ENCODE measurements at regions not wholly inside any gene's neighbourhood (a gene's known extent, or its start where the extent isn't known, plus 50 kb on each side); places are given as distances from the start of the nearest gene placed in this dataset.
"Not testable (repeated sequence)": the region's sequence is repeated elsewhere in the genome, so short reads cannot be mapped to it uniquely, and the experiment has no call there.

DNA sequence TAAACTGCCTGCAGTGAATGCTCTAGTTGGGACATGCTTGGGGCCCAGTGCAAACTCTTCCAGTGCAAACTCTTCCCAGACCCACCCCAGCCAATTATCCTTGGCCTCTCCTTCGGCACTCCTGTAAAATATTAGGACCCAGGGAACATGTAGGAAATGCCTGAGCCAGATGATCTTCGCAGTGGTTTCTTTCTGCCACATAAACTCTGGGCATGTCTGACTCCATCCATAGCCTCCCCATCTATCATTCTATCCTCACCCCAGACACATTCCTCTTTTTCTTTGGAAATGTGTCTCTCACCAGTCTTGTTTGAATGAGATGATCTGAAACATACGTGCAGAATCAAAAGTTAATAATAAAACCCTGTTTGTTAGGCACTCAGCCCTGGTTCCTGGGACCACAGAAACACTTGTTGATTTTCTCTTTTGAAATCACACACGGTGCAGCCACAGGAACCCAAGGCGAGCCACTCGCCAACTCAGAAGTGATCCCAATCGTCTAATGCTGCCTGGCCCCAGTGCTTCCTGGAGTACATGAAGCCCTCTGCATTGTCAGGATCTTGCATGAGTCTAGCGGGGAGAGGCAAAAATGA is 108.9 kb upstream of the CST7 start:
- no peak for DNase-seq

DNA sequence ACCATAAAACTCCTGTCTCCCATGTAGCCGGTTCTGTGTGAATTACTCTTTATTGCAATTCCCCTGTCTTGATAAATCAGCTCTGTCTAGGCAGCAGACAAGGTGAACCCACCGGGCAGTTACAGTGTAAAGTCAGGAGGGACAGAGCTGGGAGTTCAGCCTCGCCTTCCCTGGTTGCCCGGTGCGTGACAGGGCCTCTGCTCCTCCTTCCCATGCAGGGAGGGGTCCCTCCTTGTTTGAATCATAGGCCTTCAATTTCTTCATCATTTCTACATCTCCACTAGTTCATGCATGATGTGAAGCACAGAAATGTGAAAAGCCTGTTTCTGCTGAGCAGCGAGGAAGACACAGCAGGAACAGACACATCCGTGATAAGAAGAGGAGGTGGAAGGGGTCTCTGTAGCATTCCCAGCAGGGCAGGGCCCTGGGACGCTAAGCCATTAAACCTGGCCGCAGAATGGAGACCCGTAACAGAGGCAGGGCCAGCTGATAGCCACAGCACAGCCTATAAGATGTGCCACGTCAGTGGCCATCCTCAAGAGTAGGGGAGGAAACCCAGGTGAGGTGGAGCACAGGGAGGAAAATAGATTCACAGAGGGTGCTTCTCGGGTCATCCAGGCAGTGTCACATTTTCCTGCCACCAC is 106.7 kb upstream of the CST7 start:
- no peak for DNase-seq

DNA sequence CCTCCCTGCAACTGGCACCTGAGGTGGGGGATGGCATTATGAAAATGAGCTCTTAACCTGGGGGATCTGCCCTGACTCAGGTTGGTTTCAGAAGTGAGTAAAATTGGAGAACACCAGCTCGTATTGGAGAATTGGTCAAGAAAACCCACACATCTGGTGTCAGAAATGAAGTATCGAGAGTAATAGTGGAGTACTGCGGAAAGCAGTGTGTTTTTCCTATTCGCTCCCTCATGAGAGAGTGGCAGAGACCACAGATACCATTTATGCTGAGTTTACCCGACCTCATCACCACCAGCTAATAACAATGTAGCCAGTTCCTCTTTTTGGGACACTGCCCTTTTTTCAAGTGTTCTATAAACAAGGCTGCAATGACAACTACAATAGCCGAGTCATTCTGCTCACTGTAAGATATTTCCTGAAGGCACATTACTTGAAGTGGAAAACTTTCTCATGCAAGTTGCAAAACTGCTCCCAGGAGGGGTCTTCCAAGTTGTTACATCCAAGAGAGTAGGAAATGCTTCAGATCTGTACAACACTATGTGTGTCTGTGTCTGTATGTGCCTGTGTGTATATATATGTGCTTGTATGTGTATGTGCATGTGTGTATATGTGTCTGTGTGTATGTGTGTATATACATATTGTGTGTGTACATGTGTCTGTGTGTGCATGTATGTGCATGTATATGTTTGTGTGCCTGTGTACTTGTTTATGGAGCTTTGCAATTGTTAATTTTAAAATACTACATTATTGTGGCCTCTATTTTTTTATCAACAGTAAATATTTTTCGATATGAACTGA is 106.0 kb upstream of the CST7 start:
- peak; percentile 75 for DNase-seq

DNA sequence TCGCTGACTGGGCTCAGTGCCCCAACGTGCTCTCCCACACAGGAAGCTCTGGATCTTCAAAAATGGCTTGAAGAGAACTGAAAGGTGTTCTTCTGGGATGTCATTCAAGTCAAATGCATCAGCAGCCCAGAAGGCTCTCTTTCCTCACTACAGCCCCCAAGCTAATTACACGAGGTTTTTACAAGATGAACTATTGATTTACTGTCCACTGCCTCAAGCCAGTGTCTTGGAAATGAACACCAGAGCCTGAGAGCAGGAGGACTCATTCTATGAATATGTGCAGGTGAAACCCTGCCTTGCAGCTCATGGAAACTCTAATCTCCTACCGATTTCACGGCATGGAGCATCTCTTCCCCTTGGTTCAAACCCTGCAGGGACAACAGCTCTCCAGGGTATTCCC is 98.9 kb upstream of the CST7 start:
- no peak for DNase-seq

DNA sequence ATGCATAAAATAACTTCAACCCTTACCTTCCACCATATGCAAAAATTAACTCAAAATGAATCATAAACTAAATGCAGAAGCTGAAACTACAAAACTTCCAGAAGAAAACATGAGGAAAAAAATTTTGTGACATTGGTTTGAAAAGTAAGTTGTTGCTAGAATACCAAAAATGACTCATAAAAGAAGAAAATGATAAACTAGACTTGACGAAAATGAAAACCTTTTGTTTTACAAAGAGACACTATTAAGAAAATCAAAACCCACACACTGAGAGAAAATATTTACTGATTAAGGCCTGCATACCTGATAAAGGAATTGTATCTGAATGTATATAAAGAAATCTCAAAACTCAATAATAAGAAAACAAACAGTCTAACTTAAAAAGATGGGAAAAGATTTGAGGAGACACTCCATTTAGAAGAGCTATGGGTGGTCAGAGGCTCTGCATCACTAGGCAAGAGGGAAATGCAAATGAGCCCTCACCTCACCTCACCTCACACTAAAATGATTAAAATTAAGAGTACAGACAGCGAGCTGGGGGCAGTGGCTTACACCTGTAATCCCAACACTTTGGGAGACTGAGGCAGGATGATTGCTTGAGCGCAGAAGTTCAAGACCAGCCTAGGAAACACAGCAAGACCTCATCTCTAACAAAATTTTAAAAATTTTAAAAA is 97.6 kb upstream of the CST7 start:
- DNase-seq = no peak

DNA sequence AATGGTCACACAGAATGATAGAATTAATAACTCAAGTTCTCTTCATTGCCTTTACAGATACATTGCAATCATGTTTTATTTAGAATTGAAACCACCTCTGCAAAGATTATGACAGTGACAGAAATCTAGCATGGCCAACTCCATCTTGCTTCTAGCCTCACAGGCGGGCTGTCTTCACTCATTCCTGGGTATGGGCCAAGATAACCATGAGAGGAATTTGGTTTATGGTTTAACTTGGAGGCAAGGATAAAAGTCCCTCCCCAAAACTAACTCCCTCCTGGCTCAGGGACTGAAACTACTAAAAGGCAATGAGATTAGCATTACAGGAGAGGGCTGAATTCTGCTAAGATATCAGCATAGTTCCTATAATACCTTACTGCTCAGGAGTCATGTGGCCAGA is 95.2 kb upstream of the CST7 start:
- DNase-seq = no peak

DNA sequence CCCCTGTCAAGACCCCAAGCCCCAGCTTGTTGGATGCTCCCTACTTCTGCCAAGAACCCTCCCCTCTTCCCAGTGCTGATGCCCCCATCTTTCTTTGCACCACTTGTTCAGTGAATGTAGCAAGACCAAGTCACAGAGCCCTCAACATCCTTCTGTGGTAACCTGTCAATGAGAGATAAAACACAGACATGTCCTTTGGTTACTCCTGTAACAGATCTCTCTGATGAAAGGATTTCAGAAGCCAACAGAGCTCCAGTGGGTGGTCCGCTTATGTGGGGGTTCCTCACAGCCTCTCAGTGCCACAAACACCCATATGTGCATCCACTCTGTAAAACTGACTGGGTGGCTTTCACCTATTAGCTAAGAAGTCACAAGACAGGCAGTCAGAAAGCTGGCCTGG is 93.2 kb upstream of the CST7 start:
- DNase-seq = no peak

DNA sequence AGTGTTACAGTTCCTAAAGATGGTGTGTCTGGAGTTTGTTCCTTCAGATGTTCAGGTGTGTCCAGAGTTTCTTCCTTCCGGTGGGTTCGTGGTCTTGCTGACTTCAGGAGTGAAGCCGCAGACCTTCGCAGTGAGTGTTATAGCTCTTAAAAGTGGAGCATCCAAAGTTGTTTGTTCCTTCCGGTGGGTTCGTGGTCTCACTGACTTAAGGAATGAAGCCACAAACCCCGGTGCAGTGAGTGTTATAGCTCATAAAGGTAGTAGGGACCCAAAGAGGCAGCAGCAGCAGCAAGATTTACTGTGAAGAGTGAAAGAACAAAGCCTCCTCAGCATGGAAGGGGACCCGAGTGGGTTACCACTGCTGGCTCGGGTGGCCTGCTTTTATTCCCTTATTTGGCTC is 90.6 kb upstream of the CST7 start:
- not testable (repeated sequence) for DNase-seq

DNA sequence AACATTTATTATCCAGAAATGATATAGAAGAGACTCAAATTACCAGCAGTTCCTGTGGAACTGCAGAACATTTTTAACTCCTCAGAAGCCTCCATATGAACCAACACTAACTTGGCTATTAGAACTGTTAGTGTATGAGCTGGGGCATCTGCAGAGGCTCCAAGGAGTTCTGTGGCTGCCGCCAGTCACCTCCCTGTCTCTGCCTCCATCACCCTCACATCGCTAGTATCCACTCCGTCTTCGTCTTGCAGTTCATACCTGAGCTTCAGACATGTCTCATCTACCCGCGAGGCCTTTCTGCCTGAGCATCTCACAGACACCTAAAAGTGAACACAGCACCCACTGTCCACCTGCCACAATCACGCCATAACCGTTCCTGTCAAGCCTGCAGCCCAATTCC is 89.5 kb upstream of the CST7 start:
- DNase-seq = no peak

DNA sequence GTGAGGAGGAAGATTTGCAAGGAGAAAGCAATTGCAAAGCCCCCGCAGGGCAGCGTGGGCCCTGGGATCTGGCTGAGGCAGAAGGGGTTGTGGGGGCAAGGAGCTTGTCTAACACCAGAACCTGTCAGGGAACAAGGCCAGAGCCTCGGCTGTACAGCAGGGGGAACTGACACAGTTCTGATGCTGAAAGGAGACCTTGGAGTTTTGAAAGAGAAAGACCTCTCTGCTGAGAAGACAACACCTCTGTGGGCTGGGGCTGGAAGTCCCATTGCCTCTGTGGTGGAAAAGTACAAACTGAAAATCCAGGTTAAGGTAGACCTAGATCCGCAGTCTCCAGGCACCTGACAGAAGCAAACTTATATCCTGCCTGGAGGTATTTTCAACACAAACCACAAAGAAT is 86.9 kb upstream of the CST7 start:
- DNase-seq = no peak

DNA sequence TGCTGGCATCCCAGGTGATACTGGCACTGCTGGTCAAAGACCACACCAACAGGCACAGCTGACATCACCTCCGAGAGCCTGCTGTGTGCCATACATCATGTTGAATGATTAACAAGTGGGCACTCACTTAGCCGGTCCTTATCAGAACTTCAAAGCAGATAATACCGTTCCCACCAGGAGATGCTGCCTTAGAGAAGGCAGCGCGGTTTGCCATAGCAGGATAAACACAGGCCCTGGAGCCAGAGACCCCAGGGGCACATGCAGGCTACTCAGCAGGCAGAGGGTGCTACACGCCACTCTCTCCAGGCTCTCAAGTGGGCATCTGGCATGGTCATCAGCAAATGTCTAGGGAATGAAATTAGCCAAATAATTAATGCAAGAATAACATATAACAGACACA is 86.5 kb upstream of the CST7 start:
- DNase-seq = no peak

DNA sequence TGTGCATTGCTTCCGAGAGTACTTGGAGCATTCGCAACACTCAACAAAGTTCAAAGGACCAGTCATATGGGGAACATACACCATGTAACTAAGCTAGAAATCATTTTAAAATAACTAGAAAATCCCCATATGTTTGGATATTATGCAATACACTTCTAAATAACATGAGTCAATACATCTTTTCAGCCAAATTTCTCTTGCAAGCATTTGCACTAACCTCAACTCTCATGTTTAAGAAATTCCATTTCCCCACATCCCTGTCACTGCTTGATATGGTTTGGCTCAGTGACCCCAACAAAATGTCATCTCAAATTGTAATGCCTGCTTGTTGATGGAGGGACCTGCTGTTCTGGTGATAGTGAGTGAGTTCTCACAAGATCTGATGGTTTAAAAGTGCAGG is 85.7 kb upstream of the CST7 start:
- no peak for DNase-seq

DNA sequence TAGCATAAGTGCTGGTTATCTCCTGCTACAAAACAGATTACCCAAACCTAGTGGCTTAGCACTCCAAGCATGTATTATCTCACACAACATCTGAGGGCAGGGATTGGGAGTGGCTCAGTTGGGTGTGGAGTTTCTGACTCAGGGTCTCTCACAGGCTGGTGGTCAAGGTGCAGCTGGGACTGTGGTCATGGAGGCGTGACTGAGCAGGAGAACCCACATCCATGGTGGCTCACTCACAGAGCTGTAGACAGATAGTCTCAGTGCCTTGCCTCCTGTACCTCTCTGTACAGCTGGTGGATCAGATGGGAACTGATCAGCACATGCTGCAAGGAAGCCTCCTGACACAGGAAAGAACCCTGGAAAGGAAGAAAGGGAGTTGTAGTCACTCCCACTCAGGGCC is 83.1 kb upstream of the CST7 start:
- DNase-seq = no peak

DNA sequence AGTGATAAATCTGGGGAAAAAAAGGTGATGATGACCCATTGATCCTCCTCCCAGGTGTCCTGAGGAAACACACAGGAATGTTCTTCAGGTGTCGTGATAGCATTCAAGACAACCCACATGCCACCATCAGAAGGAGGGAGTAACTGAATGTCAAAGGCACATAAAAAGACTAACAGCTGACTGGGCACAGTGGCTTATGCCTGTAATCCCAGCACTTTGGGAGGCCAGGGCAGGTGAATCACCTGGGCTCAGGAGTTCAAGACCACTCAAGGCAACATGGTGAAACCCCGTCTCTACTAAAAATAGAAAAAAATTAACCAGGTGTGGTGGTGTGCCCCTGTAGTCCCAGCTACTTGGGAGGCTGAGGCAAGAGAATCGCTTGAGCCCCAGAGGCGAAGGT is 82.3 kb upstream of the CST7 start:
- no peak for DNase-seq

DNA sequence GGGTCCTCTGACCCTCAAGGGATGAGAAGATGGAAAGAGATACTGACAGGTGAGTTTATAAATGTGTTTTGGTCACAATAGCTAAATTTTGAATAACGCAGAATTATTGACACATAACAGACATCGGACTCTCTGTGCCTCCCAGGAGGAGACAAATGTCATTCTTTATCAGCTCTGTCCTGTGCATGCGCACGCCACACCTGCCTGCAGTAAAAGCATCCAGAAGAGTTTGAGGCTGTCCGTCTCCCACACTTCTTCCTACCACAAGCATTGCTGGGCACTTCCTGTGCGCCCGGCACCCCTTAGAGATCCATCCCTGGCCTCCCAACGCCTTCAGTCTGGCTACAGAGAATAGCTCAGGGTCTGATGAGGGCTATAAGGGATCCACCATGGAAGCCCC is 81.5 kb upstream of the CST7 start:
- no peak for DNase-seq

DNA sequence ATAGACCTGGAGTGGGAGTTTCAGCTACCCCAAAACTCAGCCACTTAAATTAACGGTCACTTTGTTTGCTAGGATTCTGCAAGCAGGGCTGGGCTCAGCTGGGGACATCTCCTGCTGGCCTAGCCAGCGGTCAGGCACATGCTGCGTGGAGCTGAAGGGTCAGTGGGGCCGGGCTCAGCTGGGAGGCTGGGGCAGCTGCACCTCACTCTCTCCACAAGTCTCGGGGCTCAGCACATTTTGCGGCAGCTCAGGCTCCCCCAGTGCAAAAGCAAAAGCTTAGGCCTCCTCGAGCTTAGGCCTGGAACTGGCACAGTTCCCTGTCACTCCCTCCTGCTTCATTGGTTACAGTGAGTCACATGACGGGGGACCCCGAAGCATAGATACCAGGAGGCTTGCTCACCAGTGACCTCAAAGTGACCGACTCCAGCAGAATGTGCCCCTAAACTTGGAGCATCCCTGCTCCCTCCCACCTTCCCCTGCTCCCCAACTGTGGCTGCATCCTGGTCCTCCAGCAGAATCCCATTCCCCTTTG is 80.6 kb upstream of the CST7 start:
- DNase-seq = no peak

DNA sequence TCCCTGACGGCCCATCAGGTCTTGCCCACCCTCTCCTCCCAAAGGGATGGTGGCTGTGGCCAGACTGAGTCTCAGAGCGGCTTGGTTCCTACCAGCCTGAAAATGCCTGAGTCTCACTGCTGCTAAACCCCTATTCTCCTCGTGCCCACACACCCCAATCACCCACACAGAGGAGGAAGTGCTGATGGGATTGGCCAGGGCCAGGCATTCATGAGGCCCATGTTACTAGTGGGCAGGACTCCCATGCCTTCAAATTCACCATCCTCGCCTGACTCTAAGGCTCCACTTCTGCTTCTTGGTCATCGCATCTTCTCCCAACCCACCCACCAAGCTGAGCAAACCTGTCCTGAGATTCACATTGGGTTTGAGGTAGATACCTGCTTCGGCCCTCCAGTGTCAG is 80.1 kb upstream of the CST7 start:
- no peak for DNase-seq

DNA sequence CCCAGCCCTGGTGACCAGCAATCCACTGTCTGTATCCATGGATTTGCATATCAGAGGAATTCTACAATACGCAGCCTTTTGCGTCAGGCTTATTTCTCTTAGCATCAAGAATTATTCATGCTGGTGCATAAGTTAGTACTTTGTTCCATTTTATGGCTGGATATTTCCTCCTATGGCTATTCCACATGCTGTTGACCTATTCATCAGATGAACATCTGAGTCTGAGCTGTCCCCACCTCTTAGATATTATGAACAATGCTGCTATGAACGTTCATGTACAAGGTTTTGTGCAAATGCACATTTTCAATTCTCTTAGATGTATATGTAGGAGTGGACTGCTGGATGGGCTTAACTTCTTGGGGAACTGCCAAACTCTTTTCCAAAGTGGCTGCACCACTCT is 79.0 kb upstream of the CST7 start:
- DNase-seq = no peak

DNA sequence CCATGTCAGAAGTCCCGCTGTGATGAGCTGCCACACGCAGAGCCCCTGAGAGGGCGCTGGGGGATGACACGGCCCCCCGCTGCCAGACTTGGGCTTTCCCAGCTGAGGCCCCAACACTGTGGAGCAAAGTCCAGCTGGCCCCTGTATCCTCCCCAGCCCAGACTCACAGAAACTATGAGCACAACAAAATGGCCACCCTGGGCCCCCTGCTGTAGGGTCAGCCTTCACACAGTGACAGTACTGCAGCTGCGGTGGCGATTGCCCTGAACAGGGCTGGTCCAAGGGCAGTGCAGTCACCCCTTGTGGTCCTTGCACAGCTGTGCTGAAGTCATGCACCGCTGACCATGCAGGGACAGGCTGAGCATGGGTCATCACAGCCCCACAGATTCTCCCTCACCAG is 78.2 kb upstream of the CST7 start:
- no peak for DNase-seq

DNA sequence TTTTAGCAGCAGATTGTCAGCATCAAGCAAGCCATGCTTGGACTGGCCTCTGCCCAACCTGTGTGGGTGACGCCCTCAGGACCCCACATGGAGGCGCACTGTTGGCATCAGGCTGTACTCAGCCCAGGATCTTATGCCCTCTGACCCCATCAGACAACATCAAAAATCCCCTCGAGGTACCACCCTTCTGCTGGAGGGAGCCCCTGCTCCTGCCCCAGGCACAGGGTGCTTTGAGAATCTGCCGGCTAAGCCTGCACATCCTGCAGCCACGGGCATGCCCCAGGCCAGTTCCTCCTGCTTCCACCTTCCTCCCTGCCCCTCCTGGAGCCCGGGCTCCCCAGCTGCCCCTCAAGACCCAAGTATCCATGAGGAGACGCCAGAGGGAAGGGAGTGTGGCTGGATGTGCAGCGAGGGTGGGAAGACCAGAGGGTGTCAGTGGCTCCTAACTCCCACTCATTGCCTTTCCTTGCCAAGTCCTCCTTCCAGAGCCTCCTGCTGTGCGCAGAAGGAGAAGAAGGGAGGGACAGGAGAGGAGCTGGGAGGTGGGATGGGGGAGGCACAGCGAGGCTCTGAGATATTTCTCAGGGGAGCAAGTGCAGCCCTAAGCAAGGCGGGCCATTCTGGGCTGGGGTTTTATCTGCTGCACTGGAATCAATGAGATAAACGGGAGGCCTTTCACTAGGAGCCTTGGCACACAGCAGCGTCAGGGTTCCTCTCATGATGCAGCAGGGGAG is 77.4 kb upstream of the CST7 start:
- DNase-seq = no peak

DNA sequence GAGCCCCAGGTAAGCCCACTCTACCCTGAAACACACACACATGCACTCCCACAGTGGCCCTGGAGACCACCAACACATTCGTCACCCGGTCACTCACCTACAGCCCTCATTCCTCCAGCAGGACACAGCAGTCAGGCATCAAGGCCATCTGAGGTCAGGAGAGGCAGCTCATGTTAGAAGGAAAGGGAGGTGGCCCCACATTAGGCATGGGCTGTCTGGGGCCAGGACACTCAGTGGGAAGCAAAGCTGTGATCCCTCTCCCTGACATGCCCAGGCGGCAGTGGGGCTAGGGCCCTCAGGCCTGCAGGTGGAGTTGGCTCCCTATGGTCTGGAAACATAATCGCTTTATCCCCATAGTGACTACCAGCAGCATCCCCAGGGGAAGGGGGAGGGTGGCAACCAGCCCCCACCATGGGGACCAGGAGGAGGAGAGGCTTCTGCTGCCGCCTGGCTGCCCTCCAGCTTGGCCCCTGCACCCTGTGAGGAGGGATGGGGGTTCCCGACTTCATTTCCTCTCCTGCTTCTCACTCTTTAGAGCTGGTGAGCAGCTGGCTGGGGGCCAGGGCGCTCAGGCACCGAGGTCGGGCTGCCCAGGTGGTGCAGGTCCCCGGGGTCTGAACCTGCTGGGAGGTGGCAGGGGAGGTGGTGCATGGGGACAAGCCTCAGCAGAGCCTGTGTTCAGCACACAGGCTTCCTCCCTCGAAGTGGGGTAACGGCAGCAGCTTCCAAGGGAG is 76.6 kb upstream of the CST7 start:
- no peak for DNase-seq

DNA sequence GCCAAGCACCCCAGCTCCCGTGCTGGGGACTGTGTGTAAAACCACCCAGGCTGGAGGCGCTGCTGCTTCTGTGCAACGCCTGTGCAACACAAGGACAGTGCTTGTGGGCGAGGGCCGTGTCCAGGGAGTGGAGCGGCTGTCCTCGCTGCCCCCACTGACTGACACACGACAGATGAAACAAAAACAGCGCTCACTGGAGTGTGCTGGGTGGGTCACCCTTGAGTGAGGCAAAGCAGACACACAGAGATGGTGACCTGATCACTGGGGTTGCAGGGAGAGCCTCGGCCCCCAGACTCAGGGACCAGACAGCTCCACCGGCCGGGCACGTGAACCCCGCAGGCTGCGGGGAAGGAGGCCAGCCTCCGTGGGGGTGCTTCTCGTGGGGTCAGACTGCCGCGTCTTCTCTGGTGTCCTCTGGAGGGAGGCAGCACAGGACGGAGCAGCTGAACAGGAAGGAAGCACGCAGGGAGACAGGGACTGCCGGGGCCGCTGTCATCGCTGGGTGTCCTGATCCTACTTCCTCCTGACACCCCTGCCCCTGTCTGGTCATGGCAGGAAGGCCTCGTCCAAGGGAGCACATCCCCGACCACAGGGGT is 75.9 kb upstream of the CST7 start:
- DNase-seq = no peak
